ENCODE measurements at regions not wholly inside any gene's neighbourhood (a gene's known extent, or its start where the extent isn't known, plus 50 kb on each side); places are given as distances from the start of the nearest gene placed in this dataset.

DNA sequence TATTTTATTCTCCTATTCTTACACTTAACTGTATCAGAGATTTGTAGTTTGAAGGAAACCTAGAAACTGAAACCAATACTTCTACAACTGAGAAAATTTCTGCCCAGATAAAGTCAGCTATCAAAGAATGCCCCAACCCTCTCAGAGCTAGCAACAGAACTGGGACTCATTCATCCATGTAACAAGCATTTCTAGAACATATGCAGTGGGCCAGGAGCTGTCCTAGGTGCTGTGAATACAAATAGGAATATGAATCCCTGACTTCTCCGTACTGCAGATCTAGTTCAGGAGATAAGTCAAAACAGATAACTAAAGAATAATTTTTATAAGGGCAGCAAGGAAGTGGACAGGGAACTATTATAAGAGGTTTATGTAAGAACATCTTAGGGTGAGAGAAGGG is 654.1 kb upstream of the NOX3 start:
- no peak overlapping the region for H2BK120ac ChIP-seq (ENCODE audit: low read depth, low read length)
- no peak overlapping the region for H3K56ac ChIP-seq (ENCODE audit: extremely low read depth, insufficient read depth, low read length)
- in situ Hi-C loops (cut with MboI; ENCODE audit: low sequenced_read_pairs) (no loop called here), intact Hi-C loops (cut with micrococcal nuclease) (loop anchor here (2.0 to 10.0 kb wide), 2 partner anchors 305 to 783 kb away; no protein-coding TSS in a partner anchor), dilution Hi-C loops (cut with HindIII; ENCODE audit: low sequenced_read_pairs, unreplicated experiment) (no loop called here)
- no peaks in the 10 kb centered on the region for H3K27me3 ChIP-seq (ENCODE audit: control insufficient read depth, insufficient read depth, low read length)
- H3K4me3 ChIP-seq (ENCODE audit: insufficient read depth, low read depth, low read length): no peak overlapping the region
- no peak overlapping the region for H2BK5ac ChIP-seq (ENCODE audit: low read depth, low read length, poor library complexity, severe bottlenecking)
- no TSS peak for BruUV-seq (replicated peaks)
- H3K18ac ChIP-seq (ENCODE audit: low read depth, low read length): no peak overlapping the region
- TF ChIP-seq FOS (IDR thresholded peaks at IDR 0.05; ENCODE audit: low read depth, low read length) (no peak), RFX5 (IDR thresholded peaks at IDR 0.05; ENCODE audit: low read depth, low read length) (no peak), CHD1 (IDR thresholded peaks at IDR 0.05; ENCODE audit: low read depth, low read length) (no peak), MXI1 (IDR thresholded peaks at IDR 0.05; ENCODE audit: borderline replicate concordance, low read depth, low read length) (no peak), MAZ (IDR thresholded peaks at IDR 0.05; ENCODE audit: borderline replicate concordance, low read depth, low read length) (no peak)
- no peaks in the 10 kb centered on the region for H4K20me1 ChIP-seq (ENCODE audit: insufficient read depth, low read length)
- POLR2A ChIA-PET (ENCODE audit: unreplicated experiment): no interaction called here
- no peak overlapping the region for H3K4me2 ChIP-seq (ENCODE audit: low read depth, low read length)
- H2BK15ac ChIP-seq (ENCODE audit: low read depth, low read length): no peak overlapping the region
- H4K91ac ChIP-seq (ENCODE audit: insufficient read depth, low read depth, low read length): no peak overlapping the region
- no peaks in the 10 kb centered on the region for H3K9me3 ChIP-seq (ENCODE audit: control insufficient read depth, insufficient read depth, low read length)
- no peak overlapping the region for H2AFZ ChIP-seq (replicated peaks; ENCODE audit: low read length, poor library complexity)
- H2BK20ac ChIP-seq (ENCODE audit: low read depth, low read length): no peak overlapping the region
- H2AK9ac ChIP-seq (replicated peaks; ENCODE audit: low read depth, low read length, poor library complexity): no peak overlapping the region
- no CpG with 5 or more reads among the region's 1 CpG for WGBS, 2 experiments (ENCODE audit: extremely low coverage in 2 of 2, insufficient read length in 1 of 2)
- no peak overlapping the region for H4K5ac ChIP-seq (ENCODE audit: low read depth, low read length)
- H3K9me1 ChIP-seq (ENCODE audit: insufficient read depth, low read length): no peaks in the 10 kb centered on the region
- DNase-seq: peak; percentile 8
- H3K36me3 ChIP-seq (ENCODE audit: control insufficient read depth, insufficient read depth, low read length): no peaks in the 10 kb centered on the region
- H3K4ac ChIP-seq (ENCODE audit: low read depth, low read length): no peak overlapping the region
- H4K8ac ChIP-seq (ENCODE audit: low read depth in 2 of 2, low read length in 2 of 2): no peak overlapping the region
- H2AK5ac ChIP-seq (ENCODE audit: low read depth, low read length): no peak overlapping the region
- H3K9ac ChIP-seq (ENCODE audit: low read depth, low read length): no peak overlapping the region
- no peaks in the 10 kb centered on the region for H3K79me1 ChIP-seq (ENCODE audit: low read depth in 1 of 2, low read length in 2 of 2)
- H3K23ac ChIP-seq (ENCODE audit: low read depth, low read length): no peak overlapping the region
- ATAC-seq (ENCODE audit: low read depth): 0 out of 2 replicates have a peak, but pooled peaks have one; percentile 28
- CTCF ChIA-PET: interaction anchor here (1.3 kb wide), 1 partner anchor 263 kb away, joined by 4 read pairs; no protein-coding TSS in a partner anchor
- no peak overlapping the region for H3K14ac ChIP-seq (replicated peaks; ENCODE audit: low read depth, low read length)
- no peak overlapping the region for H3K27ac ChIP-seq (ENCODE audit: insufficient read depth, low read length)
- peaks cover 5% of the 10 kb centered on the region for H3K4me1 ChIP-seq (ENCODE audit: control insufficient read depth, insufficient read depth, low read length)
